ENCODE measurements at regions not wholly inside any gene's neighbourhood (a gene's known extent, or its start where the extent isn't known, plus 50 kb on each side); places are given as distances from the start of the nearest gene placed in this dataset.

DNA sequence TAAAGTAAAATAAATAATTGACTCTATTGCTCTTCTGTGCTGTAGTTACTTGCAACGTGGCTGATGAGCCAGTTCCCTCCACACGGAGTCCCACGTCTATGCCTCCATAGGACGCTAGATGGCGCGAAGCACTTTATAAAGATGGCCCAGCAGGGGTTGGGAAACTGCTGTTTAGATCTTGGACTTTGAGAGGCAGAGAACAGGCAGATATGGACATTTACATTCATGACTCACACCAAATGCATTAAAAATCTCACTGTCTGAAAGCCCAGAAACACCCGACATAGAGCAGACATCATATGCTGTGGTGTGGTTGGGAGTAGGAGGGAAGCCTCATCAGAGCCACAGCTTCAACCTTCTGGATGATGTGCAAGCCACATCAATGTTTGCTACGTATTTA lies 643.1 kb upstream of the ARGLU1 start:
- Histone ChIP-seq H3K36me3 (replicated peaks in 1 of 2; ENCODE audit: control insufficient read depth in 1 of 2, insufficient read depth in 2 of 2, low read length in 1 of 2) (no peaks in the 10 kb centered on the region), H2AFZ (ENCODE audit: low read depth) (no peak overlapping the region), H3K9me2 (no peaks in the 10 kb centered on the region), H3K79me2 (ENCODE audit: insufficient read depth) (no peaks in the 10 kb centered on the region; the same call in 1 of the 2 replicates), H3K4me2 (peak overlapping the region; percentile 44; the same call in 1 of the 2 replicates), H3K27me3 (ENCODE audit: insufficient read depth) (no peaks in the 10 kb centered on the region), H3K9me3 (no peaks in the 10 kb centered on the region), H3F3A (replicated peaks; ENCODE audit: insufficient read depth) (no peaks in the 10 kb centered on the region), H3K9ac (no peak overlapping the region), H3K4me3 (ENCODE audit: low read depth in 2 of 2, low read length in 1 of 2) (peak overlapping the region in 1 of 2 experiments; percentile 11; a peak in 1 of 4 replicates), H3K27ac (ENCODE audit: low read depth in 2 of 2, low read length in 1 of 2) (no peak overlapping the region; a peak in 1 of 4 replicates), H4K20me1 (ENCODE audit: insufficient read depth) (no peaks in the 10 kb centered on the region), H3K4me1 (ENCODE audit: control insufficient read depth in 1 of 2, insufficient read depth in 2 of 2, low read depth in 1 of 2, low read length in 1 of 2) (peaks cover 11 to 17% of the 10 kb centered on the region in 2 experiments; a peak in 3 of 4 replicates)
- WGBS (ENCODE audit: low lambda C conversion rate), result 11% methylated on average over 8 of the region's 8 CpGs
- TF ChIP-seq MEF2A (IDR thresholded peaks at IDR 0.05; ENCODE audit: borderline replicate concordance, low read depth), result no peak
- 0 out of 4 replicates have a peak, but pooled peaks of 1 of the 2 experiments have one; percentile 21 for TF ChIP-seq EP300 (IDR thresholded peaks at IDR 0.05; ENCODE audit: borderline replicate concordance in 1 of 2, low read depth in 1 of 2, low read length in 1 of 2)
- TF ChIP-seq TCF12 (IDR thresholded peaks at IDR 0.05), result peak; percentile 73
- TF ChIP-seq, protein P1, sequence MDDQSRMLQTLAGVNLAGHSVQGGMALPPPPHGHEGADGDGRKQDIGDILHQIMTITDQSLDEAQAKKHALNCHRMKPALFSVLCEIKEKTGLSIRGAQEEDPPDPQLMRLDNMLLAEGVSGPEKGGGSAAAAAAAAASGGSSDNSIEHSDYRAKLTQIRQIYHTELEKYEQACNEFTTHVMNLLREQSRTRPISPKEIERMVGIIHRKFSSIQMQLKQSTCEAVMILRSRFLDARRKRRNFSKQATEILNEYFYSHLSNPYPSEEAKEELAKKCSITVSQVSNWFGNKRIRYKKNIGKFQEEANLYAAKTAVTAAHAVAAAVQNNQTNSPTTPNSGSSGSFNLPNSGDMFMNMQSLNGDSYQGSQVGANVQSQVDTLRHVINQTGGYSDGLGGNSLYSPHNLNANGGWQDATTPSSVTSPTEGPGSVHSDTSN (IDR thresholded peaks at IDR 0.05), result peak; percentile 18; the same call in 1 of the 2 replicates
- peak; percentile 90 for TF ChIP-seq SMC3 (IDR thresholded peaks at IDR 0.05; ENCODE audit: low read depth, low read length)
- TF ChIP-seq TAF1 (IDR thresholded peaks at IDR 0.05; ENCODE audit: borderline replicate concordance, low read depth, low read length), result no peak
- no peak for TF ChIP-seq FOXM1 (IDR thresholded peaks at IDR 0.05; ENCODE audit: low read depth)
- peak; percentile 29; the same call in 1 of the 2 replicates for TF ChIP-seq JUND (IDR thresholded peaks at IDR 0.05)
- TF ChIP-seq RAD21 (IDR thresholded peaks at IDR 0.05; ENCODE audit: low read length), result peak; percentile 98
- TF ChIP-seq FOSL2 (IDR thresholded peaks at IDR 0.05; ENCODE audit: borderline replicate concordance, low read depth), result peak; percentile 52; the same call in 1 of the 2 replicates
- TF ChIP-seq RCOR1 (IDR thresholded peaks at IDR 0.05; ENCODE audit: low read length), result peak; percentile 31; the same call in 1 of the 2 replicates
- TF ChIP-seq, protein P2, sequence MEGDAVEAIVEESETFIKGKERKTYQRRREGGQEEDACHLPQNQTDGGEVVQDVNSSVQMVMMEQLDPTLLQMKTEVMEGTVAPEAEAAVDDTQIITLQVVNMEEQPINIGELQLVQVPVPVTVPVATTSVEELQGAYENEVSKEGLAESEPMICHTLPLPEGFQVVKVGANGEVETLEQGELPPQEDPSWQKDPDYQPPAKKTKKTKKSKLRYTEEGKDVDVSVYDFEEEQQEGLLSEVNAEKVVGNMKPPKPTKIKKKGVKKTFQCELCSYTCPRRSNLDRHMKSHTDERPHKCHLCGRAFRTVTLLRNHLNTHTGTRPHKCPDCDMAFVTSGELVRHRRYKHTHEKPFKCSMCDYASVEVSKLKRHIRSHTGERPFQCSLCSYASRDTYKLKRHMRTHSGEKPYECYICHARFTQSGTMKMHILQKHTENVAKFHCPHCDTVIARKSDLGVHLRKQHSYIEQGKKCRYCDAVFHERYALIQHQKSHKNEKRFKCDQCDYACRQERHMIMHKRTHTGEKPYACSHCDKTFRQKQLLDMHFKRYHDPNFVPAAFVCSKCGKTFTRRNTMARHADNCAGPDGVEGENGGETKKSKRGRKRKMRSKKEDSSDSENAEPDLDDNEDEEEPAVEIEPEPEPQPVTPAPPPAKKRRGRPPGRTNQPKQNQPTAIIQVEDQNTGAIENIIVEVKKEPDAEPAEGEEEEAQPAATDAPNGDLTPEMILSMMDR (IDR thresholded peaks at IDR 0.05), result peak; percentile 96
- no peak for TF ChIP-seq GABPA (IDR thresholded peaks at IDR 0.05; ENCODE audit: low read depth)
- no peak for TF ChIP-seq EZH2phosphoT487 (IDR thresholded peaks at IDR 0.05; ENCODE audit: borderline replicate concordance, low read depth)
- peak; percentile 70 for DNase-seq
- ChIA-PET POLR2A (no interaction called here), CTCF (interaction anchor here (0.6 to 2.4 kb wide), 22 partner anchors 8 to 1075 kb away, joined by 3 to 23 read pairs (median 3); a partner anchor contains a TSS)

DNA sequence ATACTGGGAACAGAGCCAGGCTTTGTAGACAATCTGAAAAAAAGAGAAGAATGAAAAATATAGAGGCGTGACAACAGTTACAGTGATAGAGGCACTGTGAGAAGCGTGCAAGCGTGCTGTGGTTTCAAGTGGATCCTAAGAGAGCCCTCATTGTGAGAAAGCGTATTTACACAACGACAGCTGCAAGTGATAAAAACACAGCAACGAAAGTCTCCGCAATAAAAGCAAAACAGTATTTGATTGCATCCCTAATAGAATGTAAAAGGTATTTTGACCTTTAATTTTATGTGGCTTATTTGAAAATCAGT lies 642.7 kb upstream of the ARGLU1 start:
- ChIA-PET POLR2A (no interaction called here), CTCF (interaction anchor here (0.7 to 2.4 kb wide), 11 partner anchors 8 to 1075 kb away, joined by 3 to 23 read pairs (median 3); a partner anchor contains a TSS)
- DNase-seq, result no peak
- Histone ChIP-seq H3F3A (replicated peaks; ENCODE audit: insufficient read depth) (no peaks in the 10 kb centered on the region), H3K27me3 (ENCODE audit: insufficient read depth) (no peaks in the 10 kb centered on the region), H3K27ac (ENCODE audit: low read depth in 2 of 2, low read length in 1 of 2) (no peak overlapping the region), H3K36me3 (replicated peaks in 1 of 2; ENCODE audit: control insufficient read depth in 1 of 2, insufficient read depth in 2 of 2, low read length in 1 of 2) (no peaks in the 10 kb centered on the region), H2AFZ (ENCODE audit: low read depth) (no peak overlapping the region), H3K9me3 (no peaks in the 10 kb centered on the region), H3K4me1 (ENCODE audit: control insufficient read depth in 1 of 2, insufficient read depth in 2 of 2, low read depth in 1 of 2, low read length in 1 of 2) (peaks cover 11 to 14% of the 10 kb centered on the region in 2 experiments; a peak in 3 of 4 replicates), H3K4me2 (no peak overlapping the region), H3K9ac (no peak overlapping the region), H3K79me2 (ENCODE audit: insufficient read depth) (no peaks in the 10 kb centered on the region; the same call in 1 of the 2 replicates), H4K20me1 (ENCODE audit: insufficient read depth) (no peaks in the 10 kb centered on the region), H3K4me3 (ENCODE audit: low read depth in 2 of 2, low read length in 1 of 2) (no peak overlapping the region; a peak in 1 of 4 replicates), H3K9me2 (no peaks in the 10 kb centered on the region)
- WGBS (ENCODE audit: low lambda C conversion rate), result 74% methylated on average over 7 of the region's 7 CpGs
- TF ChIP-seq TCF12 (IDR thresholded peaks at IDR 0.05), result no peak
- no peak for TF ChIP-seq RXRA (IDR thresholded peaks at IDR 0.05; ENCODE audit: borderline replicate concordance, low read depth)
- TF ChIP-seq, protein P1 (IDR thresholded peaks at IDR 0.05), result no peak
- no peak for TF ChIP-seq RFX5 (IDR thresholded peaks at IDR 0.05; ENCODE audit: low read length)
- TF ChIP-seq ELF1 (IDR thresholded peaks at IDR 0.05), result no peak
- no peak for TF ChIP-seq MEF2A (IDR thresholded peaks at IDR 0.05; ENCODE audit: borderline replicate concordance, low read depth)
- no peak for TF ChIP-seq GABPA (IDR thresholded peaks at IDR 0.05; ENCODE audit: low read depth)
- TF ChIP-seq, protein P3, sequence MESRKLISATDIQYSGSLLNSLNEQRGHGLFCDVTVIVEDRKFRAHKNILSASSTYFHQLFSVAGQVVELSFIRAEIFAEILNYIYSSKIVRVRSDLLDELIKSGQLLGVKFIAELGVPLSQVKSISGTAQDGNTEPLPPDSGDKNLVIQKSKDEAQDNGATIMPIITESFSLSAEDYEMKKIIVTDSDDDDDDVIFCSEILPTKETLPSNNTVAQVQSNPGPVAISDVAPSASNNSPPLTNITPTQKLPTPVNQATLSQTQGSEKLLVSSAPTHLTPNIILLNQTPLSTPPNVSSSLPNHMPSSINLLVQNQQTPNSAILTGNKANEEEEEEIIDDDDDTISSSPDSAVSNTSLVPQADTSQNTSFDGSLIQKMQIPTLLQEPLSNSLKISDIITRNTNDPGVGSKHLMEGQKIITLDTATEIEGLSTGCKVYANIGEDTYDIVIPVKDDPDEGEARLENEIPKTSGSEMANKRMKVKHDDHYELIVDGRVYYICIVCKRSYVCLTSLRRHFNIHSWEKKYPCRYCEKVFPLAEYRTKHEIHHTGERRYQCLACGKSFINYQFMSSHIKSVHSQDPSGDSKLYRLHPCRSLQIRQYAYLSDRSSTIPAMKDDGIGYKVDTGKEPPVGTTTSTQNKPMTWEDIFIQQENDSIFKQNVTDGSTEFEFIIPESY (IDR thresholded peaks at IDR 0.05; ENCODE audit: borderline replicate concordance, low read depth), result no peak
- TF ChIP-seq JUND (IDR thresholded peaks at IDR 0.05), result no peak
- TF ChIP-seq NFIC (IDR thresholded peaks at IDR 0.05; ENCODE audit: borderline replicate concordance), result no peak
- TF ChIP-seq RCOR1 (IDR thresholded peaks at IDR 0.05; ENCODE audit: low read length), result no peak
- TF ChIP-seq MXI1 (IDR thresholded peaks at IDR 0.05; ENCODE audit: low read depth, low read length), result no peak
